ENCODE measurements at regions not wholly inside any gene's neighbourhood (a gene's known extent, or its start where the extent isn't known, plus 50 kb on each side); places are given as distances from the start of the nearest gene placed in this dataset.

- no peak overlapping the region for H3K27ac ChIP-seq (ENCODE audit: insufficient read depth, low read length)
- no peak for DNase-seq (ENCODE audit: low read depth in 2 of 2)
- no peaks in the 10 kb centered on the region for H3K27me3 ChIP-seq (ENCODE audit: control insufficient read depth, insufficient read depth, low read length)
- H3K4me2 ChIP-seq (ENCODE audit: extremely low read depth, insufficient read depth, low read length): no peak overlapping the region
- H3K9me3 ChIP-seq (ENCODE audit: control insufficient read depth, insufficient read depth, low read depth, low read length): no peaks in the 10 kb centered on the region
- no peak for TF ChIP-seq EZH2 (IDR thresholded peaks at IDR 0.05; ENCODE audit: low read length, missing control alignments)
- TF ChIP-seq CTCF (conservative IDR thresholded peaks at IDR 0.05 in 1 of 2, IDR thresholded peaks at IDR 0.05 in 1 of 2; ENCODE audit: low read depth in 1 of 2, low read length in 2 of 2): no peak
- no peaks in the 10 kb centered on the region for H3K79me2 ChIP-seq (ENCODE audit: control insufficient read depth, insufficient read depth, low read length)
- no peak overlapping the region for H2AFZ ChIP-seq (ENCODE audit: low read length)
- H3K4me3 ChIP-seq (replicated peaks in 1 of 4; ENCODE audit: control extremely low read depth in 1 of 4, insufficient read depth in 1 of 4, low read depth in 3 of 4, low read length in 4 of 4): no peak overlapping the region
- no peaks in the 10 kb centered on the region for H4K20me1 ChIP-seq (ENCODE audit: control insufficient read depth, extremely low read depth, insufficient read depth, low read length)
- H3K4me1 ChIP-seq (ENCODE audit: control insufficient read depth, extremely low read depth, insufficient read depth, low read length): no peaks in the 10 kb centered on the region
- no peaks in the 10 kb centered on the region for H3K36me3 ChIP-seq (ENCODE audit: control insufficient read depth, insufficient read depth, low read length)
- no peak overlapping the region for H3K9ac ChIP-seq (ENCODE audit: insufficient read depth, low read length)
These were observed 629.4 kb downstream of the CBLN4 start for GRCh38 chr20:55375920-55376319.

- H3K4me2 ChIP-seq (ENCODE audit: extremely low read depth, insufficient read depth, low read length): no peak overlapping the region
- H2AFZ ChIP-seq (ENCODE audit: low read length): no peak overlapping the region
- no peaks in the 10 kb centered on the region for H3K9me3 ChIP-seq (ENCODE audit: control insufficient read depth, insufficient read depth, low read depth, low read length)
- no peak overlapping the region for H3K4me3 ChIP-seq (replicated peaks in 1 of 4; ENCODE audit: control extremely low read depth in 1 of 4, insufficient read depth in 1 of 4, low read depth in 3 of 4, low read length in 4 of 4)
- no peak overlapping the region for H3K27ac ChIP-seq (ENCODE audit: insufficient read depth, low read length)
- H3K27me3 ChIP-seq (ENCODE audit: control insufficient read depth, insufficient read depth, low read length): no peaks in the 10 kb centered on the region
- no peaks in the 10 kb centered on the region for H3K79me2 ChIP-seq (ENCODE audit: control insufficient read depth, insufficient read depth, low read length)
- TF ChIP-seq CTCF (conservative IDR thresholded peaks at IDR 0.05 in 1 of 2, IDR thresholded peaks at IDR 0.05 in 1 of 2; ENCODE audit: low read depth in 1 of 2, low read length in 2 of 2): no peak
- TF ChIP-seq EZH2 (IDR thresholded peaks at IDR 0.05; ENCODE audit: low read length, missing control alignments): no peak
- no peaks in the 10 kb centered on the region for H3K36me3 ChIP-seq (ENCODE audit: control insufficient read depth, insufficient read depth, low read length)
- DNase-seq (ENCODE audit: low read depth in 2 of 2): no peak
- no peak overlapping the region for H3K9ac ChIP-seq (ENCODE audit: insufficient read depth, low read length)
- H4K20me1 ChIP-seq (ENCODE audit: control insufficient read depth, extremely low read depth, insufficient read depth, low read length): no peaks in the 10 kb centered on the region
- no peaks in the 10 kb centered on the region for H3K4me1 ChIP-seq (ENCODE audit: control insufficient read depth, extremely low read depth, insufficient read depth, low read length)
These were observed 639.6 kb downstream of the CBLN4 start for GRCh38 chr20:55365745-55366144.

GRCh38 chr20:55360895-55361294 is 644.4 kb downstream of the CBLN4 start:
- no peak for TF ChIP-seq CTCF (conservative IDR thresholded peaks at IDR 0.05 in 1 of 2, IDR thresholded peaks at IDR 0.05 in 1 of 2; ENCODE audit: low read depth in 1 of 2, low read length in 2 of 2)
- no peak for TF ChIP-seq EZH2 (IDR thresholded peaks at IDR 0.05; ENCODE audit: low read length, missing control alignments)
- Histone ChIP-seq H3K36me3 (ENCODE audit: control insufficient read depth, insufficient read depth, low read length) (no peaks in the 10 kb centered on the region), H4K20me1 (ENCODE audit: control insufficient read depth, extremely low read depth, insufficient read depth, low read length) (no peaks in the 10 kb centered on the region), H3K9me3 (ENCODE audit: control insufficient read depth, insufficient read depth, low read depth, low read length) (no peaks in the 10 kb centered on the region), H3K27ac (ENCODE audit: insufficient read depth, low read length) (no peak overlapping the region), H3K4me2 (ENCODE audit: extremely low read depth, insufficient read depth, low read length) (no peak overlapping the region), H3K27me3 (ENCODE audit: control insufficient read depth, insufficient read depth, low read length) (no peaks in the 10 kb centered on the region), H3K9ac (ENCODE audit: insufficient read depth, low read length) (no peak overlapping the region), H3K79me2 (ENCODE audit: control insufficient read depth, insufficient read depth, low read length) (no peaks in the 10 kb centered on the region), H3K4me3 (replicated peaks in 1 of 4; ENCODE audit: control extremely low read depth in 1 of 4, insufficient read depth in 1 of 4, low read depth in 3 of 4, low read length in 4 of 4) (no peak overlapping the region), H2AFZ (ENCODE audit: low read length) (no peak overlapping the region), H3K4me1 (ENCODE audit: control insufficient read depth, extremely low read depth, insufficient read depth, low read length) (no peaks in the 10 kb centered on the region)
- DNase-seq (ENCODE audit: low read depth in 2 of 2): no peak

Data from fibroblast of lung (primary cell).